GM13977 (cell line): ENCODE measurements at regions not wholly inside any gene's neighbourhood (a gene's known extent, or its start where the extent isn't known, plus 50 kb on each side); places are given as distances from the start of the nearest gene placed in this dataset.

ENCODE experiments used
- DNase-seq: peaks from one replicate; pipeline ENCODE4 v3.0.0; 2012; ENCODE audit warnings: low spot score
- in situ Hi-C: fragments of 300-500 bp; cut with MboI; formaldehyde crosslinking; loops from one replicate; pipeline ENCODE4 v1.12.0; 2022; ENCODE audit warnings: low sequenced_read_pairs, low pct_unique_long_range_greater_than_20kb, mixed read lengths, inconsistent platforms; ENCODE audit not compliant: unreplicated experiment
- TF ChIP-seq, protein P1 (sequence below): IDR thresholded peaks from 2 replicates; pipeline ENCODE4 v1.5.1; 2012; ENCODE audit warnings: mild to moderate bottlenecking, control low read depth; ENCODE audit not compliant: insufficient read depth; ENCODE audit errors: extremely low read depth, missing control alignments

DNA sequence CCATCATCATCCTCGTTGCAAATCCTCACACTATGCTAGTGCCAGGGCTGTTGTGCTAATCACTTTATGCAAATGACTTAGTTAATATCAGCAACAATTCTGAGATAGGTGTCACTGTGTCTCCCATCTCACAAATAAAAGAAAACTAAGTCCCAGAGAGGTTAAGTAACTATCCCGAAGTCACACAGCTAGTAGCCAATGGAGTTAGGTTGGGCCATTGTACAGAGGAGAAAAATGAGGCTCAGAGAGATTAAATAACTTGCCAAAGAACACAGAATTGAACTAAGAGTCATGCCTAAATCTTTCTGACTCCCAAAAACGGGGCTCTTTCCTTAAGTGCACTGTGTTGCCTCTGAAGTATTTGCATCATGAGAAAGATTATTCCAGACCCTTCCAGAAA lies 146.4 kb downstream of the MIS18A start:
- TF ChIP-seq, protein P1, sequence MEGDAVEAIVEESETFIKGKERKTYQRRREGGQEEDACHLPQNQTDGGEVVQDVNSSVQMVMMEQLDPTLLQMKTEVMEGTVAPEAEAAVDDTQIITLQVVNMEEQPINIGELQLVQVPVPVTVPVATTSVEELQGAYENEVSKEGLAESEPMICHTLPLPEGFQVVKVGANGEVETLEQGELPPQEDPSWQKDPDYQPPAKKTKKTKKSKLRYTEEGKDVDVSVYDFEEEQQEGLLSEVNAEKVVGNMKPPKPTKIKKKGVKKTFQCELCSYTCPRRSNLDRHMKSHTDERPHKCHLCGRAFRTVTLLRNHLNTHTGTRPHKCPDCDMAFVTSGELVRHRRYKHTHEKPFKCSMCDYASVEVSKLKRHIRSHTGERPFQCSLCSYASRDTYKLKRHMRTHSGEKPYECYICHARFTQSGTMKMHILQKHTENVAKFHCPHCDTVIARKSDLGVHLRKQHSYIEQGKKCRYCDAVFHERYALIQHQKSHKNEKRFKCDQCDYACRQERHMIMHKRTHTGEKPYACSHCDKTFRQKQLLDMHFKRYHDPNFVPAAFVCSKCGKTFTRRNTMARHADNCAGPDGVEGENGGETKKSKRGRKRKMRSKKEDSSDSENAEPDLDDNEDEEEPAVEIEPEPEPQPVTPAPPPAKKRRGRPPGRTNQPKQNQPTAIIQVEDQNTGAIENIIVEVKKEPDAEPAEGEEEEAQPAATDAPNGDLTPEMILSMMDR, result no peak
- in situ Hi-C loops, result no loop called here
- DNase-seq, result no peak

DNA sequence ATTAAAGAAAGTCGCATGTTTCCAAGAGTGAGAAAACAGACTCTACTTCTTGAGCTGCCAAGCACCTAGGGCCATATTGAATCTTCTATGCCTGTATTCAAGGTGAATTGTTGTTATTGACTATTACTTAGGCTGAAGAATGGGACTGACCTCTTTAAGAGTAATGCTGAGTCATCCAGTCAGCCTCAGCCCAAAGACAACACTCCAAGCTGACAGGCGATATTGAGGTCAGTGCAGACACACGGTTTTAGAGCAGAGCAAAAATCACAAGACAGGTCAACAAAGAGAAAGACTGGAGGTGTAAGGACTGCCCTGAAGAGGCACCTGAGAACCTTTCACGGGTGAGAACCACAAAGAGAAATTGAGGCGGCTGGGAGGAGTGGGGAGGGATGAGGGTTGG lies 146.9 kb downstream of the MIS18A start:
- in situ Hi-C loops, result no loop called here
- no peak for DNase-seq
- TF ChIP-seq, protein P1, result no peak

DNA sequence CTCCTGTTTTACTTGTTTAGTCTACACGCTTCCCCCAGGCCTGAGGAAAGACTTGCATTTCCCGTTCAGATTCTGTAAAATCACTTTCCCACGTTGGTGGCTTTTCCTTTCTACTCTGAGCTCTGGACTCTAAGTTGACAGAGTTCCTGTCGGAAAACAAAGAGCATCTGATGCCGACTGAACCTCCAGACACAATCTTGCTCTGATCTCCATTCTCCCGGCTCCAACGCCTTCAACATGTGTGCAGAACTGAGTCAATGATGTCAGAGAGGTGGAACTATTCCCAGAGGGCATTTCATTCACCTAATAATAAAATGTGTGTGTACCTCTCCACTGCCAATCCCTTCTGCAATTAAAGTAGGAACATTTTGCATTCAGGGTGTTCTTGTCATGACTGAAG lies 147.7 kb downstream of the MIS18A start:
- in situ Hi-C loops, result no loop called here
- TF ChIP-seq, protein P1, result no peak
- DNase-seq, result no peak

- in situ Hi-C loops, result no loop called here
- TF ChIP-seq, protein P1, result no peak
- DNase-seq, result no peak
Measured at GRCh38 chr21:32130031-32130891, 148.6 kb downstream of the MIS18A start.

DNA sequence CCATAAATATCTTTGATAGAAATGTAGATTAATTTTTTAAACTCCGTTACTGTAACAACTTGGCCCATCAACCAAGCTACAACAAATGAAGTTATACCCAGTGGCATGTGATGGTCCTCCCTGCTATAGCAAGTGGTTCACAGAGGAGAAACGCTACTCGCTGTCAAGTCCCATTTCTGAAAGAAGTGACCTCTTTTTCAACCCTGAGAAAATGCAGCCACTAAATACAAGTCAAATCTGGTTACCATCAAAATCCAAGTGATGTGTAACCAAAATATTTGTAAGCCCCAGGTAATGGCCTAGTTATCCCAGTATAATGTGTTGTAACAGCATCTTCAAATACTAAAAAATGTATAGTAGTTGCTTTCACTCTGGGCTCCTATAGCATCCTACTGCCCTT lies 151.8 kb downstream of the MIS18A start:
- in situ Hi-C loops, result no loop called here
- TF ChIP-seq, protein P1, result no peak
- no peak for DNase-seq

GRCh38 chr21:32122082-32122481 lies 156.8 kb downstream of the MIS18A start:
- in situ Hi-C loops, result no loop called here
- DNase-seq, result no peak
- TF ChIP-seq, protein P1, result no peak
